Muscle layer of duodenum (tissue), 2 donors: ENCODE measurements at regions not wholly inside any gene's neighbourhood (a gene's known extent, or its start where the extent isn't known, plus 50 kb on each side); places are given as distances from the start of the nearest gene placed in this dataset.

Source experiments
- H3K27ac ChIP-seq: one replicate; pipeline ENCODE4 v1.7.0; 2013; ENCODE audit warnings: mild to moderate bottlenecking, low read length
- H3K27me3 ChIP-seq: one replicate; pipeline ENCODE4 v1.7.0; 2013; ENCODE audit warnings: low read depth, mild to moderate bottlenecking, control low read depth, low read length
- H3K36me3 ChIP-seq, 2 donors: one replicate each; pipeline ENCODE4 v1.7.0; 2013; ENCODE audit warnings: low read length in 2 of 2, control low read depth in 1 of 2, mild to moderate bottlenecking in 1 of 2; ENCODE audit not compliant: insufficient read depth in 2 of 2, control insufficient read depth in 1 of 2
- H3K4me1 ChIP-seq, 2 donors: one replicate each; pipeline ENCODE4 v1.7.0; 2013; ENCODE audit warnings: low read length in 2 of 2, mild to moderate bottlenecking in 2 of 2, control low read depth in 1 of 2, moderate library complexity in 1 of 2; ENCODE audit not compliant: insufficient read depth in 2 of 2, control insufficient read depth in 1 of 2
- H3K4me3 ChIP-seq, 2 donors: one replicate each; pipeline ENCODE4 v1.7.0; 2013; ENCODE audit warnings: low read length in 2 of 2, low read depth in 1 of 2, mild to moderate bottlenecking in 1 of 2
- H3K9me3 ChIP-seq, 2 donors: one replicate each; pipeline ENCODE4 v1.7.0; 2013; ENCODE audit warnings: low read length in 2 of 2, control low read depth in 1 of 2, mild to moderate bottlenecking in 1 of 2; ENCODE audit not compliant: control insufficient read depth in 1 of 2
- donor health status: healthy.

- Histone ChIP-seq H3K27me3 (no peaks in the 10 kb centered on the region), H3K4me1 (peaks cover 15 to 22% of the 10 kb centered on the region in 2 donors), H3K9me3 (no peaks in the 10 kb centered on the region), H3K27ac (no peak overlapping the region), H3K36me3 (no peaks in the 10 kb centered on the region), H3K4me3 (no peak overlapping the region)
These were observed 71.1 kb upstream of the UBL3 start for GRCh38 chr13:29921542-29921941.

GRCh38 chr13:29920025-29920643 lies 69.7 kb upstream of the UBL3 start:
- Histone ChIP-seq H3K4me1 (peaks cover 15 to 16% of the 10 kb centered on the region in 2 donors), H3K27me3 (no peaks in the 10 kb centered on the region), H3K27ac (no peak overlapping the region), H3K36me3 (no peaks in the 10 kb centered on the region), H3K4me3 (no peak overlapping the region), H3K9me3 (no peaks in the 10 kb centered on the region)

GRCh38 chr13:29918845-29919244 lies 68.4 kb upstream of the UBL3 start:
- no peaks in the 10 kb centered on the region for H3K36me3 ChIP-seq
- no peak overlapping the region for H3K27ac ChIP-seq
- no peak overlapping the region for H3K4me3 ChIP-seq
- peaks cover 4 to 5% of the 10 kb centered on the region in 2 donors for H3K4me1 ChIP-seq
- H3K27me3 ChIP-seq: no peaks in the 10 kb centered on the region
- H3K9me3 ChIP-seq: no peaks in the 10 kb centered on the region

- H3K9me3 ChIP-seq: no peaks in the 10 kb centered on the region
- no peaks in the 10 kb centered on the region for H3K36me3 ChIP-seq
- H3K4me1 ChIP-seq: no peaks in the 10 kb centered on the region
These were observed 67.2 kb upstream of the UBL3 start for GRCh38 chr13:29917650-29918049.

GRCh38 chr13:29914581-29914980 lies 64.2 kb upstream of the UBL3 start:
- no peaks in the 10 kb centered on the region for H3K4me1 ChIP-seq

More at GRCh38 chr13:29917650-29918049, 67.2 kb upstream of the UBL3 start:
- no peaks in the 10 kb centered on the region for H3K27me3 ChIP-seq
- H3K4me3 ChIP-seq: no peak overlapping the region
- no peak overlapping the region for H3K27ac ChIP-seq

GRCh38 chr13:29911781-29912418 lies 61.5 kb upstream of the UBL3 start:
- Histone ChIP-seq H3K4me1 (no peaks in the 10 kb centered on the region), H3K27me3 (no peaks in the 10 kb centered on the region), H3K9me3 (no peaks in the 10 kb centered on the region), H3K27ac (no peak overlapping the region), H3K36me3 (no peaks in the 10 kb centered on the region), H3K4me3 (no peak overlapping the region)

More at GRCh38 chr13:29914581-29914980, 64.2 kb upstream of the UBL3 start:
- no peaks in the 10 kb centered on the region for H3K27me3 ChIP-seq
- no peaks in the 10 kb centered on the region for H3K9me3 ChIP-seq
- no peaks in the 10 kb centered on the region for H3K36me3 ChIP-seq
- no peak overlapping the region for H3K27ac ChIP-seq
- H3K4me3 ChIP-seq: no peak overlapping the region

GRCh38 chr13:29909975-29910674 lies 59.7 kb upstream of the UBL3 start:
- no peaks in the 10 kb centered on the region for H3K27me3 ChIP-seq
- H3K4me1 ChIP-seq: no peaks in the 10 kb centered on the region
- H3K9me3 ChIP-seq: no peaks in the 10 kb centered on the region
- H3K27ac ChIP-seq: no peak overlapping the region
- H3K36me3 ChIP-seq: no peaks in the 10 kb centered on the region
- H3K4me3 ChIP-seq: no peak overlapping the region

GRCh38 chr13:29909081-29909730 lies 58.8 kb upstream of the UBL3 start:
- no peak overlapping the region for H3K27ac ChIP-seq
- H3K9me3 ChIP-seq: no peaks in the 10 kb centered on the region
- no peak overlapping the region for H3K4me3 ChIP-seq
- H3K36me3 ChIP-seq: no peaks in the 10 kb centered on the region
- no peaks in the 10 kb centered on the region for H3K4me1 ChIP-seq
- H3K27me3 ChIP-seq: no peaks in the 10 kb centered on the region

- H3K27me3 ChIP-seq: no peaks in the 10 kb centered on the region
- H3K4me3 ChIP-seq: no peak overlapping the region
- H3K4me1 ChIP-seq: no peaks in the 10 kb centered on the region
- H3K9me3 ChIP-seq: no peaks in the 10 kb centered on the region
- no peaks in the 10 kb centered on the region for H3K36me3 ChIP-seq
- no peak overlapping the region for H3K27ac ChIP-seq
These were observed 58.1 kb upstream of the UBL3 start for GRCh38 chr13:29908416-29909080.

GRCh38 chr13:29907670-29908069 lies 57.3 kb upstream of the UBL3 start:
- no peak overlapping the region for H3K27ac ChIP-seq
- no peaks in the 10 kb centered on the region for H3K36me3 ChIP-seq
- no peaks in the 10 kb centered on the region for H3K9me3 ChIP-seq
- H3K4me1 ChIP-seq: no peaks in the 10 kb centered on the region
- H3K4me3 ChIP-seq: no peak overlapping the region
- no peaks in the 10 kb centered on the region for H3K27me3 ChIP-seq
